Effector memory CD4-positive, alpha-beta T cell (primary cell): ENCODE measurements at regions not wholly inside any gene's neighbourhood (a gene's known extent, or its start where the extent isn't known, plus 50 kb on each side); places are given as distances from the start of the nearest gene placed in this dataset.

Source experiments
- DNase-seq, 3 donors: peaks; one replicate each; pipeline ENCODE4 v3.0.0-alpha.2; 2020
- H3K27ac ChIP-seq: 2 replicates; pipeline ENCODE4 v1.7.0; 2013; ENCODE audit warnings: mild to moderate bottlenecking, low read length, moderate library complexity; ENCODE audit not compliant: insufficient read depth, poor library complexity, severe bottlenecking
- H3K27me3 ChIP-seq: replicated peaks from 2 replicates; pipeline ENCODE4 v1.7.0; 2013; ENCODE audit warnings: mild to moderate bottlenecking, low read length; ENCODE audit not compliant: insufficient read depth, control insufficient read depth, poor library complexity, severe bottlenecking
- H3K36me3 ChIP-seq: 2 replicates; pipeline ENCODE4 v1.7.0; 2013; ENCODE audit warnings: mild to moderate bottlenecking, low read length, moderate library complexity; ENCODE audit not compliant: control insufficient read depth, insufficient read depth
- H3K4me1 ChIP-seq: 2 replicates; pipeline ENCODE4 v1.7.0; 2013; ENCODE audit warnings: low read length, mild to moderate bottlenecking; ENCODE audit not compliant: control insufficient read depth, insufficient read depth, poor library complexity, severe bottlenecking
- H3K4me3 ChIP-seq: 2 replicates; pipeline ENCODE4 v1.7.0; 2013; ENCODE audit warnings: low read length, low read depth, mild to moderate bottlenecking; ENCODE audit not compliant: insufficient read depth, poor library complexity, severe bottlenecking
- H3K9me3 ChIP-seq: 2 replicates; pipeline ENCODE4 v1.7.0; 2013; ENCODE audit warnings: mild to moderate bottlenecking, low read length, moderate library complexity; ENCODE audit not compliant: control insufficient read depth

DNA sequence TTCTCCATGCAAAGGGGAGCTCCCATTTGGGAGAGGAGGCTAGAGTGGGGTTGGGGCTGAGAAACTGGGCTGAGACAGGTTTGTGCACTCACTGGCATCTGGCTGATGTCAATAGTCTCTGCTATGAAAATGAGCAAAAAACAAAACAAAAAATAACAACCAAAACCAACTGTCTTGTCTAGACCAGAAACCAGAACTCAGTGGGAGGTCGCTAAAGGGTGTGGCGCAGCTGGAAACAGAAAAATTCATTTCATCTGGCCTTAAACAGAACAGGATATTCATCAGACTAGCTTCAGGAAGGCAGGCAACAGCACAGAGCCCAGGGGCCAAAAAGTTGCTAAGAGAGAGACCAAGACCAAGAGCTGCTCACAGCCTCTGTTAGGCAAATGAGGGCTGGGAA is 126.1 kb downstream of the THNSL2 start:
- Histone ChIP-seq H3K27me3 (no peaks in the 10 kb centered on the region), H3K4me1 (no peaks in the 10 kb centered on the region), H3K27ac (no peak overlapping the region), H3K4me3 (no peak overlapping the region), H3K36me3 (no peaks in the 10 kb centered on the region), H3K9me3 (no peaks in the 10 kb centered on the region)
- DNase-seq, result no peak

DNA sequence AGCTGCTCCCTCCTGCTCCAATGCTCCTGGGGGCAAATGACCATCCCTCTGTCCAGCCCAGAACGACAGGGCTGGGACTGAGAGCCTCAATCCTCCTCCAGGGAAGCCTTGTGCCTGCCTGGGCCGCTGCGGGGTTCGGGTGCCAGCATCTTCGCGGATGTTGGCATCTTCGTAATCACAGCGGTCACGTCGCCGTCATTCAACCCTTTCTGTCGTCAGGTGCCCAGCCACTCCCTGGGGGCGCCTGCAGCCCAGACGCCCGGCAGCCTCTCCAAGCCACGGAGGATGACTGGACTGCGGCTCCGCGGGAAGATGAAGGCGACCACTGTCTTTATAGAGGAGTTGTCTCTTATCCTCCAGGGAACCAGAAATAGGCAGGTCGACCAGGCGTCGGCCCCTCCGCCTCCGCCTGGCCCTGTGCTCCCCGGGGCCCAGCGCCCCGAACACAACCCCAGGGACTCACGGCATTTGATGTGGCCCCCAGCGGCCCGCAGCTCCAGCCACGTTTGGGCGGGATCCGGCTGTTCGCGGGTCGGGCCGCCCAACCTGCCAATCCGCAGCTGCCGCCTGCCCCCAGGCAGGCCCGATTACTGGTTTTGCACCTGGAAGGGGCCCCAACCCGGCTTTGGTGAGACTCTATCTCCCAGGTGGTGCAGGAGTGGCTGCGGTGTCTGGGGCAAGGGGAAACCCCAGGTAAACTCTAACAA is 113.9 kb downstream of the THNSL2 start:
- Histone ChIP-seq H3K4me3 (no peak overlapping the region), H3K36me3 (no peaks in the 10 kb centered on the region), H3K9me3 (no peaks in the 10 kb centered on the region), H3K27me3 (peaks cover 10% of the 10 kb centered on the region), H3K4me1 (no peaks in the 10 kb centered on the region), H3K27ac (no peak overlapping the region)
- DNase-seq, result no peak

DNA sequence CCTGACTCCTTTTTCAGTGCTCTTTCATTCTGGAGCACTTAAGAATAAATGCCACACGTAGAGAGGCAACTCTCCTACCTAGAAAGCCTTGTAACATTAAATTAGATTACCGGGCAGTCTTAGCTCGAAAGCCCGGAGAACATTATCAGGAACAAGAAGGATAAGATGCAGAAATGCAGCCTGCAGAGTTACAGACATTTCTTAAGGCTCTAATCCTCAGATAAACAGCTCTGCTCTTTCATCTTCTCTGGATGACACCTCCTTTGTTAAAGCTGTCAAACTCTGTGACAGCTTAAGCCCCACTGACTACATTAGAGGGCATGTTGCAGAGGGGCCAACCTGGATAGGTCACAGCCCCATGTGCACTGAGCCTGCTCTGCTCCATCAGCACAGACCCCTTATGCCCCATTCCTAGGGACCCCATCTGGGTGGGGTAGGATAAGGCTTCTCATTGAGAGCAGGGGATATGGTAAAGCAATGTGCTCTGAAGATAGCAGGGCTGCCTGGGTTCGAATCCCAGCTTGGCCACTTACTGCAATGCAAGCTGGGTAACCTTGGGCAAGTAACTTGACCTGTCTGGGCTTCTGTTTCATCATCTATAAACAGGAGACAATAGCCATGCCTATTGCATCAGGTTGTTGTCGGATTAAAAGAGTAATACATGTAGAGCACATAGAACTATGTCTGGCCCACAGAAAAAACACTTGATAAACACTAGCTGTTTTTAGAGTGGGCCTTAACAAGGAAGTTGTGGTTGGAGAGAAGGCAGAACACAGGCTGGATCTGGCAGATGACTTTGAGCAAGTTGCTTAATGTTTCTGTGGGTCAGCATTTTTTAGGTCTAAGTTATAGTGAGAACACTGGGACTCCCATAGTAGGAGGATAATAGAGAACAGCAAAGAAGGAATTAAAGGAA is 111.4 kb downstream of the THNSL2 start:
- H3K36me3 ChIP-seq, result no peaks in the 10 kb centered on the region
- no peaks in the 10 kb centered on the region for H3K9me3 ChIP-seq
- H3K27ac ChIP-seq, result no peak overlapping the region
- peaks cover 10% of the 10 kb centered on the region for H3K27me3 ChIP-seq
- no peak for DNase-seq
- H3K4me1 ChIP-seq, result no peaks in the 10 kb centered on the region
- H3K4me3 ChIP-seq, result no peak overlapping the region

DNA sequence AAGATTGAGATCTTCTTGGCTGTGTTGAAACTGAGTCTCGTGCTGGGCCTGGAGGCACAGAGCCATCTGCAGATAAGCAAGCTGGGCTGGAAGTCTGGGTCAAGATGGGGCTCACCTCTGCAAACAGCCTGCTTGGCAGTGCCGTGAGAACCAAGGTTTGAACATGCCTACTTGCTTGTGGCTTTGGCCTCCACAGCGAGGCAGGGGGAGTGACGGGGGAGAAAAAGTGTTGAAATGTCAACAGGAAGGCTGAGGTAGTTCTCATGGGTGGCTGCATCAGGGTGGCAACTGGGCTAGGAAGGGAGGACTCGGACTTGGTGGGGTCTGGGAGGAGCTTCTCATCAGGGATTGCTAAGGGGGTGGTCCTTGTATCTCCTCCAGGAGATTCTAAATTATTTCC is 99.7 kb downstream of the THNSL2 start:
- Histone ChIP-seq H3K27ac (no peak overlapping the region), H3K9me3 (no peaks in the 10 kb centered on the region), H3K27me3 (no peaks in the 10 kb centered on the region), H3K36me3 (no peaks in the 10 kb centered on the region), H3K4me3 (no peak overlapping the region), H3K4me1 (no peaks in the 10 kb centered on the region)
- DNase-seq, result no peak

DNA sequence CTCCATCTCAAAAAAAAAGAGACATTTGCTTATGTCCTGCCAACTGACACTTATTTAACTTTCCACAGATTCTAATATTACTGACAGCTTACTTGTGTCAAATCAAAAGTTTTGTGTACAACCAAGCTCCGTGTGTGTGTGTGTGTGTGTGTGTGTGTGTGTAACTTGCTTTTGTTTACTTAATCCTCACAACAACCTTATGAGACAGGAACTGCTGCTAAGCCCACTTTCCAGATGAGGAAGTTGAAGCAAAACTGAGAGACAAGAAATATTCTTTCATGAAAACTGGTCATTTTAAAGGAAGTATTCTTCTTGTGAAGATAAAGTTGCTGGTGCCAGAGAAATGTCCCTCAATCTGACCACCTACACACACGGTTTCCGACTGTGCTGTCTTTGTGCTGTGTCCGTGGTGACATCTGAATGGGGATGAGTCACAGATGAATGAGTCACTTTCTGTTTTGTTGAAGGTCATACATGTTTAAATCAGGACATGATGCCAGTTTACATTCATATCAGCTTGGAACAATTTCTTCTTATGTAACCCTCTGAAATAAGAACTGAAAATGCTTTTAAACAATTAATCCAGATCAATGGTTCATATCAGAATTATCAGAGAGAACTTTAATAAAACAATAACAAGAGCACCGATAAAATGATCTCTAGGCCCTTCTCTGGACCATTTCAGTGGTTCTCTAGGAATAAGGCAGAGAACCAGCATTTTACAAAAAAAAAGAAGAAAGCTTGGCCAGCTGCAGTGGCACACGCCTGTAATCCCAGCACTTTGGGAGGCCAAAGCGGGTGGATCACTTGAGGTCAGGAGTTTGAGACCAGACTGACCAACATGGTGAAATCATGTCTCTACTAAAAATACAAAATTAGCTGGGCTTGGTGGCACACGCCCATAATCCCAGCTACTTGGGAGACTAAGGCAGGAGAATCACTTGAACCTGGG is 95.5 kb downstream of the THNSL2 start:
- Histone ChIP-seq H3K4me1 (no peaks in the 10 kb centered on the region), H3K27me3 (no peaks in the 10 kb centered on the region), H3K9me3 (no peaks in the 10 kb centered on the region), H3K36me3 (no peaks in the 10 kb centered on the region), H3K4me3 (no peak overlapping the region), H3K27ac (no peak overlapping the region)
- no peak for DNase-seq

DNA sequence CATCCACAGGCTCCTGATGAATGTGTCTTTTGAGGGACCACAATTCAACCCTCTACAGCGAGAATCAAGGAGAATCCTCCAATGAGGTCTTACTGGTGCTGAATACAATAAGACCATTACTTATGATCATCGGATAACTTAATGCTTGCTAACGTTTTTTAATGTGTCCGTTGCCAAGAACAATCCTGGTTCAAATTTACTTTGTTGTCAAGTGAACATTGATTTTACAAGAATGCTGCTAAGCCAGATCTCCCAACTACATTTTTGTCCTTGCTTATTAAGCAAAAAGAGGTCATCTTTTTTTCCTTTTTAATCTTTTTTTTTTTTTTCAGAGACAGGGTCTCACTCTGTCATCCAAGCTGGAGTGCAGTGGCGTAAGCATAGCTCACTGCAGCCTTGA is 93.7 kb downstream of the THNSL2 start:
- no peak overlapping the region for H3K4me3 ChIP-seq
- no peak for DNase-seq
- H3K36me3 ChIP-seq, result no peaks in the 10 kb centered on the region
- H3K9me3 ChIP-seq, result no peaks in the 10 kb centered on the region
- no peak overlapping the region for H3K27ac ChIP-seq
- H3K4me1 ChIP-seq, result no peaks in the 10 kb centered on the region
- H3K27me3 ChIP-seq, result no peaks in the 10 kb centered on the region

DNA sequence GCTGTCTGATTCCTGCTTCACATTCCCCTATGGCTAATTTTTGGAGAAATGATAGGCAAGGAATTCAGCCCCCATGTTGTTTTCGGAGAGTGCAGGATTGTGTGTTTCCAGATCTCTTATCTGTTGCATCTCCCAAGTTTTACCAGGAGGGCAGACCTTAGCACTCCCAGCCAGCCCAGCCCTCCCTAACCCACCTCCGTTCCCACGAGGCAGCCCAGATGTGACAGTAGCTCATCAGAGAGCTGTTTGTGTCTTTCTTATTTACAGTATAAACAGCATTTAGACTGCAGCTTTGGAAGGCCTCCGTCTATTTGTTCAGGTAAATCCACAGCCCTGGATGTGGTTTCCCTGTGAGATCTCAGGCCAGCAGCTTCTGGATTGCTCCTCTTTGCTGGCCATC is 91.6 kb downstream of the THNSL2 start:
- Histone ChIP-seq H3K27me3 (no peaks in the 10 kb centered on the region), H3K27ac (no peak overlapping the region), H3K4me1 (no peaks in the 10 kb centered on the region), H3K4me3 (no peak overlapping the region), H3K36me3 (no peaks in the 10 kb centered on the region), H3K9me3 (no peaks in the 10 kb centered on the region)
- no peak for DNase-seq

DNA sequence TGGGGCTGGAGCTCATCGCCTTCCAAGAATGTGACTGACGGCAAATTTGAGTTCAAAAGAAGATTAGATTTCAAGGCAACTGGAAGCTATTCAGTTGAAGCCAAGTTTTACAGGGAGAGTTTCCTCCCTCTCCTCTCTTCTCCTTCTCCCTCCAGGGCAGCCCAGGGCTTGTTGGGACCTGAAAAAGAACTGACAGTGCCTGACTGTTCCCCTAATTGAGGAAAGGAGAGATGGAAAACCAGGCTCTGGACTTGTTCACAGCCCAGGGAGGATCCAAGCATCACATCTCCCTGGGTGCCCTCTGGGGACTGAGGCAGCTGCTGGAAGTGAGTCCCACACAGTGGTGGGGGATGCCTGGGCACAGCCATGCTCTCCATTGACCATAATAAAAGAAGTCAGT is 88.1 kb downstream of the THNSL2 start:
- H3K27me3 ChIP-seq, result no peaks in the 10 kb centered on the region
- no peaks in the 10 kb centered on the region for H3K36me3 ChIP-seq
- no peak overlapping the region for H3K4me3 ChIP-seq
- H3K4me1 ChIP-seq, result no peaks in the 10 kb centered on the region
- no peaks in the 10 kb centered on the region for H3K9me3 ChIP-seq
- DNase-seq, result no peak
- H3K27ac ChIP-seq, result no peak overlapping the region

DNA sequence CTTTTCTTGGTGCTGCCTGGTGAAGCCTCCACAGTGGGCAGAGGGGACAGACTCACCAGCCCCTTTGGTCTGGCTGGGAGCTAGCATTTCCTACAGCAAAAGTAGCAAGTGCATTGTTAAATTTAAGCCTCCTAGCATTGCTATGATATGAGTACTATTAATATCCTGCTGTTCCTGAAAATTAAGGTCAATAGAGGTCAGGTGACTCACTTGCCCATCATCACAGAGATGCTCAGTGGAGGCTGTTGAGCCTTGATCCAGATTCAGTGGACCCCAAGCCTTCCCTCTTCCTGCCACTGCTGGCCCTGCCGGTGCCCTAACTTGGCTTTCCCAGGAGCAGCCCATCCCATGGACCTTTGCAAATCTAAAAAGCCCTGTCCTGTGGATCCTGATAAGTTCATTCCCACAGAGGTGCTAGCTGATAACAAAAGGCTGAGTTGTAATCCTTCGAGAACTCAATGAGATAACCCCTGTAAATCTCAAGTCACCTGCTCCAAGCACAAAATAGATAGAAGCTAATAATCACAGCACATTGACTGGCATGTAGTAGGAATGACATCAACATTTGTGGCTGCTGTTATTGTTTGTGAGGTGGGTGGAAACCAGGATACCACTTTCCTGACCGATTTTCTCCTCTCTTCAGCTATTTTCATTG is 84.4 kb downstream of the THNSL2 start:
- no peak overlapping the region for H3K4me3 ChIP-seq
- H3K4me1 ChIP-seq, result no peaks in the 10 kb centered on the region
- no peak for DNase-seq
- H3K9me3 ChIP-seq, result no peaks in the 10 kb centered on the region
- no peaks in the 10 kb centered on the region for H3K36me3 ChIP-seq
- no peak overlapping the region for H3K27ac ChIP-seq
- H3K27me3 ChIP-seq, result no peaks in the 10 kb centered on the region
